ENCODE measurements at regions not wholly inside any gene's neighbourhood (a gene's known extent, or its start where the extent isn't known, plus 50 kb on each side); places are given as distances from the start of the nearest gene placed in this dataset.
"Not testable (repeated sequence)": the region's sequence is repeated elsewhere in the genome, so short reads cannot be mapped to it uniquely, and the experiment has no call there.

DNA sequence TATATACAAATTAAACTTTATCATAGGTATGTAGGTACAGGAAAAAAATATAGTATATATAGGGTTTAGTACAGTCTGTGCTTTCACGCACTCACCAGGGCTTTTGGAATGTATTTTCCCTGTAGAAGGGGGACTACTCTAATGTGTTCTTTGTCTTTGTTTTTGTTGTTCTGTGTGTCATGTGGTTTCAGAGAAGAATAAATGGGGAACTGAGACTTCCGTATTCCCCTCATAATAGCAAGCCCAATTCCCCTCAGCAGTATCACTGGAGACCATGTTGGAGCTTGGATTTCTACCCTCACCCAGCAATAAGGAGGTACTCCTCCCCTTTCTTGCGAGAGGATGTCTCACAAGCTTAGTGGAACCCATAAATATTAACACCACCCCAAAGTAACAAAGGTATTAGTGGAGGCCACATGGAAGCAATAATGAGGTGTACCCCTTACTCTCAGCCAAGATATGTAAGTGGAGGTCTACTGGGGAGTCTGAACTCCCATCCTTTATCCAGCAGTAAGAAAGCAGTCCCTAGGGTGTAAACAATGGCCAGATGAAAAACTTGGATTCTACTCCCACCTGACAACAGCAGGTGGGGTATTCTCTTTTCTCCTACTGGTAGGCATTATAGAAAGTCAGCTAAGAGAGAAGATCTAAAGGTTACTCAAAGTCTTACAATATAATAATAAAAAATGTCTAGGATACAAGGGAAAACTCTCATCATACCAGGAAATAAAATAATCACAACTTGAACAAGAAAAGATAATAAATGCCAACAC is 805.4 kb upstream of the GALNTL6 start:
- no peak for DNase-seq

DNA sequence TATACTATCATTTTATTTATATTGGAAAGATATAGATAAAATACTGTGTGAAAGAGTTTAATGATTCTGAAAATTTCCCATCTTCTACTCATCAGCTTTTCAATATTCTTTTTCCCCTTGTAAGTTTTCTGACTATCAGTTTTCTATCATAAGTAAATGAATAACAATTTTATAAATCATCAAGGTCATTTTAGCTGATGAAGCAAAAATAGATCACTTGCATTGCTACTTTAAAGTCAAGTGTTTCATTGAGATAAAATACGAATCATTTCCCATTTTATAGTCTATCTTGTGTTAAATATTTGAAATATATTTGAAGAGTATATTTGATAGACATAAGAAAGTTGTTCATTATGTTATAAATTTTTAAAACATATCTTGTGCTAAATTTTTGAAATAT is 811.0 kb upstream of the GALNTL6 start:
- DNase-seq = no peak

DNA sequence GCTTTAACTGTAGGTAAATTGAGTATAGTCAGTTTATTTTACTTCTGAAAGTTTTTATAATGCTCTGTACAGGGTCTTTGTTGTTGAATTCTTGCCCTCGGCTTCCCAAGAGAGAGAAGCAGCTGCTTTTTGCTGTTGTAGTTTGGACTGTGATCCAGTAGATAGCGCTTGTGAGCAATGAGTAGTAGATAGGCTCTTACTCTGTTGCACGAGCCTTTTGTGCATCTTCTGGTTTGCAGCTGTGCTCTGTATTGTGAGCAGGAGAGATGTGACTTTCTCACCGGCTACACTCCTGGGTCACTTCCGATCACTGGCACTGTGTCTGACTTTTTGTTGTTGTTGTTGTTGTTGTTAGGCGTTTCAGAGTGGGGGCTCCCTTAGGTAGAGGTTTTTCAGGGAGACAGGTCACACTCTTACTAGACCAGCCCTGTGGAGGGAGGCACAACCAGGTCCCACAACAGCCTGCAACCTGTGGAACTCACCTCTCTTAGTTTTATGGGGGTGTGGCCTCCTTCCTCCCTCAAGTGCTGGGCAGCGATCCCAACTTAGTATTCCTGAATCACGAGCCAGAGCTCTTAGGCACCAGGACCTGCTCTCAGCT is 822.1 kb upstream of the GALNTL6 start:
- DNase-seq = no peak

DNA sequence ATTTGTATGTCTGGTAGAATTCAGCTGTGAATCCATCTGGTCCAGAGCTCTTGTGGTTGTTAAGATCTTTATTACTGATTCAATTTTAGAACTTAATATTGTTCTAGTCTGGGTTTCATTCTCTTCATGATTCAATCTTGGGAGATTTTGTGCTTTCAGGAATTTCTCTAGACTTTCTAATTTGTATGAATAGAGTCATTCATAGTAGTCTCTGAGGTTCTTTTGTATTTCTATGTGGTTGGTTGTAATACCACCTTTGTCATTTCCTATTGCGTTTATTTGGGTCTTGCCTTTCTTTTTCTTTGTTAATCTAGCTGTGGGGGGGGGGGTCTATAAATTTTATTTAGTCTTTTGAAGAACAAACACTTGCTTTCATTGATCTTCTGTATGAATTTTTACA is 824.8 kb upstream of the GALNTL6 start:
- no peak for DNase-seq

DNA sequence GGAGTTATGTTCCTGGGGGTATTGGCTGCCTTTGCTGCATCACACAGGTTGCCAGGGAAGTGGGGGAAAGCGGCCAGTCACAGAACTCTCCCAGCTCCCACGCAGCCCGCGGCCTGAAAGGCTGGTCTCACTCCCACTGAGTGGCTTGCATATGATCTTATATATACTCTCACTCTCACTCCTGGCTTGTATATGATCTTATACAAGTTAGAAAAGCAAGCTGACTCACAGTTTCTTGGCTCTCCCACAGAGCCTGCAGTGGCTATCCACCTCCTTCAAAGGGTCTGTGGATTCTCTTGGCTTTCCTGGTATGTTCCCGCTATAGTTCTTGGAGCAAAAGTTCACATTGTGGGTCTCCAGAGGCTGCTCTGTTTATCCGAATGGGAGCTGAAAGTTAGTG is 833.5 kb upstream of the GALNTL6 start:
- peak in 27 of 58 donors; percentile 0 to 54 (median 16) for DNase-seq

DNA sequence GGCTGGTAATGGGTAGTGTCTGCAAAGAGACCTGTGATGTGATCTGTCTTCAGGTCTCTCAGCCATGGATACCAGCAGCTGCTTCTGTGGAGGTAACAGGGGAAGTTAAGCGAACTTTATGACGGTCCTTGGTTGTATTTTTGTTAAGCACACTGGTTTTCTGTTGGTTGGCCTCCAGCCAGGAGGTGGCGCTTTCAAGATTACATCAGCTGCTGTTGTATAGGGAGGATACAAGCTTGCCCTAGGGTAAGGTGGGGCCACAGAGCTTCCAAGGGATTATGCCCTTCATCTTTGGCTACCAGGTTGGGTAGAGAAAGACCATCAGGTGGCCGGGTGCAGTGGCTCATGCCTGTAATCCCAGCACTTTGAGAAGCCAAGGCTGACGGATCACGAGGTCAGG is 834.2 kb upstream of the GALNTL6 start:
- no peak for DNase-seq

DNA sequence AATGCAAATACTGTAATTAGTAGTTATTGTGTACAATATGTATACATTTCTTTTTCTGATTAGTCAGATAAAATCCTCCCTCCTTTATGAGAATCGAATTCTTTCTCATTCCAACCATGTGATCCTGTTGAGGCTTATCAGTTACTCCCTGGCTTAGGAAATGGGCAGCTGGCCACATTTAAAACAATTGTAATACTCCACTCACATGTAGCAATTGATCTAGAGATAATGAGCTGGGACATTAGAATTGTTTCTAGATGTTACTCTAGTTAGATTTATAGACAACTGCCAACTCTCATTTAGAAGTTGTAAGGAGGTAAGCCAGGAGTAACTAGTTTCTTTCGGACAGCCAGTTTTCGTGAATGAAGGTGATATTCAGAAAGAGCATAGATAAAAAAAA is 859.3 kb upstream of the AADAT start:
- DNase-seq = no peak

DNA sequence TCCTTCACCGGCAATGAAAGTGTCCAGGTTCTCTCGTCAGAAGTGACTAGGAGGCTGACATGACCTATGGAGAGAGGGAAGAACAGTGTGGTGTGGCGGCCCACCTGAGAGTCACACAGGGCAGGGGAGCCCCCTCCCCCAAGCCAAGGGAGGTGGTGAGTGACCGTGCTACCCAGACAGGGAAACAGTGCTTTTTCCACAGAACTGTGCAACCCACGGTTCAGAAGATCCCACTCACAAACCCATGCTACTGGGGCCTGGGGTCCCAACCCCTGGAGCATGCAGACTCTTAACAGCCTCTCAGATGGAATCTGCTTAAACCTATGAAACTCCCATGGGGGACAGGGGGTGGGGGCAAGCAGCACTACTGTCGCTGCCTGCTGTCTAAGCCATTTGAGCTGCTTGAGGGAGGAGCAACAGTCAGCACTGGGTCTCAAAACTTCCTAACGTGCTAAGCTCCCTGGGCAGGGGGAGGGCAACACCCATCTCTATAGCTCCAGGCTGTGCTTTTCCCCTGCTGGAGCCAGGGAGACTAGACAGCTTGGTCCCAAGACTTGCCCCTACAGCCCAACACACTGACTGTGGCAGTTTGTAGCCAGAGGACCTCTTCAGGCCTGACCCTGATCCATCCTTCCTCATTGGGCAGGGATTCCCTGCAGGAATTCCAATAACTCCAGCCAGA is 850.4 kb upstream of the AADAT start:
- DNase-seq = no peak

DNA sequence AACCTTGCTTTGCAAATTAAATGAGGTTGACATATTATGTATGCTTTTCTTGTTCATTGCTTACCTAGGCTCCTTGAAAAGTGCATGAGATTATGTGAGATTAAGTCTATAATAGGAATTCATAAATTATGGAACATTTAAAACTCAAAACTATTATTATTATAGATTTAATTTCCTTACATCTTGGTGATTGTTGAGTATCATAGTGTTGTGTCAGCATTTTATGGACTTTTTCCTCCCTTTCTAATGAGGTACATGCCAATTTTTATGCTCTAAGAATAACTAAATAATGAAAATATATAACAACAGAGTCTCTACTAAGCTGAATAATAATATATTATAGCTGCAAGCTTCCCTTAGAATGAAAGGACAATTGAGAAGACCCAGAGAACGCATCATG is 848.8 kb upstream of the AADAT start:
- no peak for DNase-seq

DNA sequence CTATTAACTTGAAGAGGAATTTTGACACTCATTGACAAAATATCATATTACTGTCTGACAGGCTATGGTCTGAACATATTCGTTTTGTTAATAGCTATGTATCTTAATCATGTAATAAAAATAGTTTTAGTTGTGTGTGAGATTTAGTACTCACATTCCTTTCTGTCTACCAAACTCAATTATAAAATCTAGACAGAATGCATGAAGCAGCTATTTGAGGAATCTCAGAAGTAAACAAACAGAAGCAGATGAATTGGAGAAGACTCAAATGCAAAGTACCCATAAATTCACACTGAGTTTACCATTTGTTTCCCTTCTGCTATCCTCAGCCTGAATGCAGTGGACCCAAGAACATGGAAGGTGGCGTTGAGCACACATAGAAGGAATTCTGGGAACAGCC is 841.6 kb upstream of the AADAT start:
- DNase-seq = no peak

DNA sequence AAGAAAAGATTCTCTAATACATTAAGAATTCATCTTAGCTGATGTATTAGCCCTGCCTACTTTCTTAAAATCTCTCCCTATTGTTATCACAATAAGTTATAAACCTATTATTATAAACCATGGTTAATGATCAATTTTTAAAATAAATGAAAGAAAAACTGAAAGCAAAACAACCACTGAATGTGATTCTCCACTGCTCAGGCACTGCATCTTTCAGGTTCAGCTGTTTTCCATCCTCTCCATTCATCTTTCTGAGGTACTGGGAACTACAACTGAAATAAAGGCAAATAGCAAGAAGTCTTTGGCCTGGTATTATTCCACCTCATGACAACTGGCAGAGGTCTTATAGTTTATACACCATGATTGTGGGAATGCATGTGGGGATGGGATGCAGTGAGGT is 798.9 kb upstream of the AADAT start:
- DNase-seq = no peak

DNA sequence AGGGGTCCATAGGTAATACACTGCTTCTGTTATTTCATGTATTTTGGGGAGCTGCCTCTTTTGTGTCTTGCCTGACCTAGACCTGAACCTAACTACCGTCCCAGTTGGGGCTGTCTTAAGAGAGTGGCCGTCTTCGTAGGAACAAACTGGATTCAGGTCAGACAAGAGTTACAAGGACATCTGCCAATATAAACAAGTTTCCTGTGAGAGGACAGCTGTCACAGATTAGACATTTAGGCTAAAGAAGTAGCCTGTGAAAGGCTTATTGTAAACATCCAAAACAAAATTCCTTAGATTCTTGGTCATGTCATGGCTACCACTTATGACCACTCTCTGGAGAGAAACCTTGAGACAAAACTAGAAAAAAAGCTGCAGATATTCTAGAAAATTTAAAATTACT is 797.6 kb upstream of the AADAT start:
- no peak for DNase-seq

DNA sequence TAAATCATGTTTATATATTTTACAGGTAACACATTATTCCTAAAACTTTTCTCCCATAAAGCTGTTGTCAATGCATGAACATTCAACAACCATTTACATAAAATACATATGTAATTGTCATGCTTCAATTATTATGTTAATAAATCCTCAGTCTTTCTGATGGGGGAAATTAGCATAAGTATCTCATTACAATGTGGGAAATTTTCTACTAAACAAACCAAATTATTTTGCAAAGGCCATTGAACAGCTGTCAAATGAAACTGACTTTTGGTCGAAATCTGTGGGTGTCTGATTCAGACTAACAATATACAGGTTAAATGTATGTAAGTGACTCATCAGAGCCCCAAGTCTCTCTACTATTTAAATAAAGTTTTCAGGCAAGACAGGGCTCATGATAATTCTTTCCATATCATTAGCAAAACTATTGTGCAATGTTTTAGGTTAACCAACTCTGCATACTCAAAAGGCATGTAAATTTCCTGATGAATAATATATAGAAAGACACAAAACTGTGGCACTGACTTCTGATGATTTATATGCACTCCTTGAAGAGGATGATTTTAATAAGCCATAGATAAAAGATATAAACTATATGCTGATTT is 795.3 kb upstream of the AADAT start:
- DNase-seq = no peak

DNA sequence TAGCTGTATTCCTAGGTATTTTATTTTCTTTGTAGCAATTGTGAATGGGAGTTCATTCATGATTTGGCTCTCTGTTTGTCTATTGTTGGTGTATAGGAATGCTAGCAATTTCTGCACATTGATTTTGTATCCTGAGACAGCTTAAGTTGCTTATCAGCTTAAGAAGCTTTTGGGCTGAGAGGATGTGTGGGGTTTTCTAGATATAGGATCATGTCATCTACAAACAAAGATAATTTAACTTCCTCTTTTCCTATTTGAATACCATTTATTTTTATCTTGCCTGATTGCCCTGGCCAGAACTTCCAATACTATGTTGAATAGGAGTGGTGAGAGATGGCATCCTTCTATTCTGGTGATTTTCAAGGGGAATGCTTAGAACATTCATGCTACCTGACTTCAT is 791.9 kb upstream of the AADAT start:
- DNase-seq = not testable (repeated sequence)

DNA sequence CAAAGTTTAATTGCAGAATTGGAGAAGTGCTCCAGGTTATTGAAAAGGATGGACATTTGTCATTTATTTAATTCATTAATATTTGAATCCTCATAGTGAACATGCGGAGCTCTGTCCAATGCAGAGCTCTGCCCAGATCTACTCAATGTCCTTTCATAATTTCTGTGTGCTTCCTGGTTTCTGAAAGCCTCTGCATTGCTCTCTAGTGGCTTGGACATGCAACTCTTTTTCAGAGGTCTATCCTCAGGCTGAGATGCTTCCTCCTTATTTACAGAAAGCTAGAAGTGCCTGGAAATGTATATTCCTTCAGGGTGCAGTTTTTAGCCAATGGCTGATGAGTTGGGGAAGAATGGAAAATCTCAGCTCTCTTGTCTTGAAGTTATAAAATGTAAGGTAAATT is 786.1 kb upstream of the AADAT start:
- DNase-seq = no peak

DNA sequence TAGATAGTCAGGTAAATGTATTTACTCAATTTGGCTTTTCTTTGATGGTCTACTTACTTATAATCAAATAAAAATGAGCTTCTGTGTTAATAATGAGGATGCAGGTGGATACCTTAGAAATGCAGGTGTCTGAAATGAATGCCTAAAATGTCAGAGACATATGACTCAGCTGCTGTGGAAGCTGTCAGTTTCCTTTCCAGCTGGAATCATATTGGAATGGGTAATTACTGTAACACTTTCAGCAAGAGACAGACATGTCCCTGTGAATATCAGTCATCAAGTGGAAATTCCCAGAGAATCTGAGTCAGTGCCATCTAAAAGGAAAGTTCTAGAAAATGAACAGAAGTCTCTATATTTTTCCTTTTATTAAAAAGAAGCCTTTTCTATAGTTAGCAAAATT is 783.0 kb upstream of the AADAT start:
- no peak for DNase-seq

DNA sequence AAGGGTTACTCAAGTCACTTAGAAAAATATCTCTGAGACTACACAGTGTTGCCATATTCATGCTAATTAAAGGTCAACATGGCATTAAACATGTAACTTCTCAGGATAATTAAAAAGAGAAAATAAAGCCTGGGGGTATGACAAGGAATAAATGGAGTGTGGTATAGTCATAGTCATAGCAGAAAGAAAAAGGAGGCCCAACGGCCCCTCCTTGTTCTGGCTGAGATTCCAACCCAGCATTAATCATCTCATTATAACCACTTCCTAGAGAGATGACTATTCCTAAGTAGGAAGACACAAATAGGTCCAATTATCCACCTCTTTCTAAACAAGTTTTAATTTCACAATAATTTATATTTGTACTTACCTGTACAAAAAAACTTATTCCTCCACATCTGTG is 778.4 kb upstream of the AADAT start:
- DNase-seq = no peak

DNA sequence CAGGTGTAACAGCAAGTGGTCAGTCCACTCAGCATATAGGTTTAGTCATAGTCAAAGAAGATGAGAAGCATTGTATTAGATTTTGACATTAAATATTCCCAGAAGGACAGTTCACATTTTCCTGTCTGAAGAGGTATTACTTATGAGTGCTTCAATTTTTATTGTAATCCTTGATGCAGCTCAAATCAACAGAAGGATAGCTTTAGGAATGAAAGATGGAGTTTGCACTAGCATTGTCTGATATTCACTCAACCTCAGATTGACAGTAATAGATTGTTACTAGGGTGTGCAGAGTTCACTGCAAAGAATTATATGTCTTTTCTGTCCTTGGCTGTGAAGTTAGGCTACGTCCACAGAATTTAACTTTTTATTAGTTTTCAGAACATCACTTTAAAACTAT is 764.3 kb upstream of the AADAT start:
- DNase-seq = no peak

DNA sequence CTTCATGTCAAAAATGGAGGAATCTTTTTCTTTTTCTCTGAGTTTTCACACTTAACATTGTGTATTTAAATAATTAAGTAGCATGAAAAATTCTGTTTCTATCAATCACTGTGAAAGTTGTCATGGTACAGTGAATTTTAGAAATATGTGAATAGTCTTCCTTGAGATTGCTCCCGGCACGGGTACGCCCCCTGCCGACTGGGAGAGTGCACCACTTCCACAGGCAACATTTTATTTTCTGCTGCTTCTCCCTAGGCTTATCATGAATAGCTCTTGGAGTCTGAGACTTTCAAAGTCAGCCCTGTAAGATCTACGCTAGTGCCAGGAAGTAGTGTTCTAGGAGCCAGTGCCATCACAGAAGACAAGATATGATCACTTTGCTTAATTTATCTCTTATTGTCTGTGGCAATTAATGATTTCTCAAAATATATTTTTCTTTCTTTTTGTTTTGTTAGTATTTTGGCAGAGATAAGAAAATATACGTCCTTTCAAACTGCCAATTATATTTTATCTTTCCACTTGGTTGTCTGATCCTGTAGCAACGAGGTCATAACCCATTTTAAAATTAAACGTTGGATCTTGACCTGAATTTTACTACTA is 763.8 kb upstream of the AADAT start:
- DNase-seq = peak in 8 of 58 donors; percentile 0 to 3 (median 1)

DNA sequence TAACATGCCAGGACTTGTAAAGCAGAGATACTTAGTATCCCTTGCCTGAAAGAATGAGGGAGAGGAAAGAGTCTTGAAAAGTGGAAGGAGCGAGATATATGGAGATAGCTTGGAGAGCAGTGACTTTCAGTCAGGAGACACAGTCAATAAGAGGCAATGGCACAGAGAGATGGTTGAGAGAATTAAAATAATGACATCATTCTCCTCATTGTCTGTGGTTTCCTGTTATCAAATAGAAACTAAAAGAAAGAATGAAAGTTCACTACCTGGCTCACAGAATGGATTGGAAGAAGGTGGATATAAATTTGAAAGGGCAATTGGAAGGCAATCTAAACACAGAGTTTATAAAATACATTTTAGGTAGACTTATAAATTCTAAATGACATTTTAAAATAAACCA is 760.2 kb upstream of the AADAT start:
- DNase-seq = no peak

DNA sequence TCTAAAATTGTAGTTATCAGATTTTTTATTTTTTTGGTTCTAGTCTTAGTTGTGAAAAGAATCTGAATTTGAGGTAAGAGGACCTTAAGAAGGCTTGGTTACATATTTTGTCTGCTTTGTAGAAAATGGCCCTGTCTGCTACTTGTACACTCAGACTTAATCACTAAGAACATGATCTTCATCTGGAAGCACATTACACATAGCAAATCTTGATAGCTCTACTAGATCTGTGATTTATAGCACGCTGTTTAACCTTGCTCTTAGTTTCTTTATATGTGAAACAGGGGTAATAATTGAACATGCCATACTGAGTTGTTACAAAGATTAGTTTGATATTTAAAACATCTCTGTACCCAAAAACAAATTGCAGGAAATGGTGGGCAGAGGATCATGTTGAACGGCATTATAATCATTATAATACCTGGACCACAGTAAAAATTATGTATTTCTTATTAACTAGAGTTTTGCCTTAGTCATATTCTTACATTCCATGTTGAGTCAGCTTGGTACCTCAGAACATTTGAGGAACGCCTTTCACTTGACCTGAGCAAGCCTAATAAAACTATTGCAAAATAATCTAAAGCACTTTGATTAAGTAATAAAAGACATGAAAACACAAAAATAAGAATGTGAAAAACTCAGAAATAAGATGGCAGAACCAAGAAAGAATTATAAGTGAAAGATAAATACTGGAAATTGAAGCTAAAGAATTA is 738.0 kb upstream of the AADAT start:
- DNase-seq = no peak
